Esophagus squamous epithelium (tissue), 5 donors: ENCODE measurements at regions not wholly inside any gene's neighbourhood (a gene's known extent, or its start where the extent isn't known, plus 50 kb on each side); places are given as distances from the start of the nearest gene placed in this dataset.

ENCODE experiments used
- DNase-seq: peaks from one replicate; lab custom pipeline; 2025; lab: John Stamatoyannopoulos, UW
- H3K27ac ChIP-seq, 4 donors: fragments of 200-600 bp; sonication (generic); one replicate each; pipeline ENCODE4 v1.5.1; 2016 to 2019; ENCODE audit warnings: mild to moderate bottlenecking in 1 of 4
- H3K27me3 ChIP-seq, 4 donors: fragments of 200-600 bp; sonication (generic); 1 replicate in 3 of 4; 2 replicates in 1 of 4; pipeline versions ENCODE4 v1.5.1 to v1.6.0; 2017 to 2021; ENCODE audit warnings: antibody characterized with exemption in 1 of 4
- H3K36me3 ChIP-seq, 3 donors: fragments of 200-600 bp; sonication (generic); one replicate each; pipeline ENCODE4 v1.5.1; 2016 to 2019
- H3K4me1 ChIP-seq, 3 donors: fragments of 200-600 bp; sonication (generic); one replicate each; pipeline ENCODE4 v1.5.1; 2017 to 2019
- H3K4me3 ChIP-seq, 4 donors: fragments of 200-600 bp; sonication (generic); 1 replicate in 3 of 4; 2 replicates in 1 of 4; pipeline ENCODE4 v1.5.1; 2016 to 2019; ENCODE audit warnings: mild to moderate bottlenecking in 2 of 4, moderate library complexity in 1 of 4
- H3K9me3 ChIP-seq, 3 donors: fragments of 200-600 bp; sonication (generic); one replicate each; pipeline ENCODE4 v1.5.1; 2016 to 2019
- CTCF ChIP-seq, 6 experiments: fragments of 450-650 bp in 4 of 6; fragments of 200-600 bp in 2 of 6; sonication (generic) in 2 of 6; IDR thresholded peaks; one replicate each; pipeline ENCODE4 v1.5.1; 2016 to 2019; ENCODE audit warnings: antibody characterized with exemption in 6 of 6, mild to moderate bottlenecking in 4 of 6, moderate library complexity in 4 of 6
- POLR2A ChIP-seq, 4 donors: fragments of 450-650 bp; IDR thresholded peaks; one replicate each; pipeline ENCODE4 v1.6.1; 2017; ENCODE audit warnings: antibody characterized with exemption in 4 of 4, mild to moderate bottlenecking in 4 of 4, moderate library complexity in 3 of 4
- WGBS, 2 donors: methylation state at CpG; one replicate each; pipeline ENCODE4 v1.1.5; 2018; 5-methylcytosine and 5-hydroxymethylcytosine counted together
- intact Hi-C: fragments of 100-400 bp; cut with DNase I; formaldehyde crosslinking; loops from one replicate; pipeline ENCODE4 v1.15.0; 2022
- donor health status: DM: yes; HTN: yes; CAD: no.

DNA sequence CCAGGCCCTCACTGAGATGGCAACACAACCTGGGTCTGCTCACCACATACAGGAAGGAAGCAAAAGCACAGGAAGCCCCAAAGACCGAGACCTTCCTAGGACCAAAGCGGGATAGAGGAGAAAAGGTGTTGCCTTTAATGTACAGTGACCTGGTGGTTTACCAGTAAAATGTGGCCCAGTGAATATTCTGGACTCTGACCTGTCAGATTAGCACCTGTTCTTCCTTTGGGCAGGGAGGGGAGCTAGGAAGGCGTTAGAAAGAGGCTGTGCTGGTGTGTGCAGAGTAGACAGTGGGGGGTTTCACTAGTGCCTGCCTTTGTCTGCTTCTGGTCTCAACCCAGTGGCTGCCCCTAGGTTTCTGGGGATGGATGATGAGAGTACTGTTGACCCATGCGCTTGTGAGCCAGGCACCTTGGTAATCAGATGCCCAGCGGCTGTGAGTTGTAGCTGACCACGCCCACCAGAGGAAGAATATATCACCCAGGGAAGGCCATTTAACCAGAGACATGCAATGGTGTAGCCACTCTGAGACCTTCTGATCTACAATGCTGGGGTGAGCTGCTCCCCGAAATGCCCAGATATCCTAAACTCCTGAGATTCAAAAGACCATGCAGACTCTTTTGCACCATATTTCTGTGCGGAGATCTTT lies 90.1 kb upstream of the NEO1 start:
- intact Hi-C loops = no loop called here
- H3K4me1 ChIP-seq = no peaks in the 10 kb centered on the region
- TF ChIP-seq CTCF (IDR thresholded peaks at IDR 0.05) (no peak), POLR2A (IDR thresholded peaks at IDR 0.05) (no peak)
- H3K27me3 ChIP-seq = peaks cover 0 to 7% (median 0%) of the 10 kb centered on the region in 4 donors
- no peak overlapping the region for H3K27ac ChIP-seq
- no peaks in the 10 kb centered on the region for H3K36me3 ChIP-seq
- H3K9me3 ChIP-seq = no peaks in the 10 kb centered on the region
- DNase-seq = no peak
- 80 to 91% methylated on average over 4 to 8 of the region's 8 CpGs for WGBS, 2 donors
- H3K4me3 ChIP-seq = no peak overlapping the region

DNA sequence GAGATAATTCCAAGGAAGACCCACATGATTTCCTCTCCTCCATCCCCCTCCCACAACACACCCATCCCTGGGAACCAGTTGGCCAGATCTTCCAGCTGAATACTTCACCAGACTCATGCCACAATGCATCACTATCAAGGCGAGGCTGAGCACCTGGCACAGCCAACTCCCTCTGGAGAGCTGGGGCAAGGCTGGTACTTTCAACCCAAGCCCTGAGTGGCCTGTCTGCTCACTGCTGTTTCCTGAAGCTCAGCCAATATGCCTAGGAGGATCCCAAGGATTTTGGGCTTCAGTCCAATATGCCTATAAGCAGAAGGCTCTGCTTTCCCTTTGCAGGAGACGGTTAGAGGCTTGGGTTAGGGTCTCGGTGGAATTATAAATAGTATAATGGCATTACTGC lies 90.9 kb upstream of the NEO1 start:
- Histone ChIP-seq H3K4me3 (no peak overlapping the region), H3K9me3 (no peaks in the 10 kb centered on the region), H3K27ac (no peak overlapping the region), H3K4me1 (no peaks in the 10 kb centered on the region), H3K36me3 (no peaks in the 10 kb centered on the region), H3K27me3 (peaks cover 0 to 7% (median 0%) of the 10 kb centered on the region in 4 donors)
- no peak for TF ChIP-seq CTCF (IDR thresholded peaks at IDR 0.05)
- TF ChIP-seq POLR2A (IDR thresholded peaks at IDR 0.05) = no peak
- WGBS, 2 donors = 64% methylated on average over 3 of the region's 3 CpGs
- intact Hi-C loops = no loop called here
- no peak for DNase-seq

- TF ChIP-seq POLR2A (IDR thresholded peaks at IDR 0.05) (no peak), CTCF (IDR thresholded peaks at IDR 0.05) (no peak)
- Histone ChIP-seq H3K27ac (no peak overlapping the region), H3K36me3 (no peaks in the 10 kb centered on the region), H3K4me3 (no peak overlapping the region), H3K9me3 (no peaks in the 10 kb centered on the region), H3K27me3 (peaks cover 0 to 10% (median 0%) of the 10 kb centered on the region in 4 donors), H3K4me1 (no peaks in the 10 kb centered on the region)
- DNase-seq = no peak
- intact Hi-C loops = no loop called here
- WGBS, 2 donors = 62 to 68% methylated on average over 3 of the region's 3 CpGs
Measured at GRCh38 chr15:72958634-72959033, 93.6 kb upstream of the NEO1 start.

- Histone ChIP-seq H3K27ac (no peak overlapping the region), H3K4me1 (no peaks in the 10 kb centered on the region), H3K27me3 (peaks cover 0 to 4% (median 0%) of the 10 kb centered on the region in 4 donors), H3K9me3 (no peaks in the 10 kb centered on the region), H3K4me3 (no peak overlapping the region), H3K36me3 (no peaks in the 10 kb centered on the region)
- TF ChIP-seq CTCF (IDR thresholded peaks at IDR 0.05) = no peak
- no peak for TF ChIP-seq POLR2A (IDR thresholded peaks at IDR 0.05)
- no peak for DNase-seq
- intact Hi-C loops = no loop called here
- WGBS, 2 donors = 94 to 100% methylated on average over 2 to 3 of the region's 6 CpGs
Measured at GRCh38 chr15:72953306-72953705, 99.0 kb upstream of the NEO1 start.

DNA sequence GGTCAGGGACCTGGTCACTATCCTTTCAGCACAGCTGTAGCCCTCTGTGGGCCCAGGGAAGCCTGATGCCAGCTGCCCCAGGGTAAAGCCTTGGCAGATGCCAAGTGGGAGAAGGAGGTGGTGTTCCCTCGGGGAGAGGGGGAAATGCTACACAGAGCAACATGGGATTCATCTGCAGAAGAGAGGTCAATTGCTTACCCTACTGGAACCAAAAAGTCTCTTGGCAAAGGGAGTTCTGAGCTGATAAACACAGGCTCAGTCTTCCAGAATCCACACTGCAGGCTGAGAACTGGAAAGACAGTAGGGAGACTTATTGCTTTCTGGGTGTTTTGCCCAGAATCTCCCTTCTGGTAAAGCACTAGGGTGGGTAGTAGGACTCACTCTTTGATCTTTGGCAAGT lies 100.1 kb upstream of the NEO1 start:
- Histone ChIP-seq H3K27me3 (peaks cover 0 to 4% (median 0%) of the 10 kb centered on the region in 4 donors), H3K36me3 (no peaks in the 10 kb centered on the region), H3K4me3 (no peak overlapping the region), H3K9me3 (peaks cover 0 to 6% (median 6%) of the 10 kb centered on the region in 3 donors), H3K27ac (no peak overlapping the region), H3K4me1 (no peaks in the 10 kb centered on the region)
- DNase-seq = no peak
- intact Hi-C loops = no loop called here
- TF ChIP-seq CTCF (IDR thresholded peaks at IDR 0.05) (no peak), POLR2A (IDR thresholded peaks at IDR 0.05) (no peak)
- WGBS, 2 donors = no CpG with 5 or more reads among the region's 1 CpG
